ENCODE measurements at regions not wholly inside any gene's neighbourhood (a gene's known extent, or its start where the extent isn't known, plus 50 kb on each side); places are given as distances from the start of the nearest gene placed in this dataset.

DNA sequence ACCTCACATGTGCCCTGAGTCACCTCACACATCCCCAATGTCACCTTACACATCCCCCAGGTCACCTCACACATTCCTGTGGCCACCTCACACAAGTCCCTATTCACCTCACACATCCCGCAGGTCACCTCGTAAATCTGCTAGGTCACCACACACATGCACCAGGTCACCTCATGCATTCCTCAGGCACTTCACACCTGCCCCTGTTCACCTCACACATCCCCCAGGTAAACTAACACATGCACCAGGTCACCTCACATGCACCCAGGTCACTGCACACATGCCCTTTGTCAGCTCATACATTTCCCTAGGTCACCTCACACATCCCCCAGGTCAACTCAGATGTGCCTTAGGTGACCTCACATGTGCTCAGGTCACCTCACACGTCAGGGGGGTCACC lies 639.8 kb downstream of the TMEM121 start:
- TF ChIP-seq SIN3A (conservative IDR thresholded peaks at IDR 0.05 in 1 of 2, IDR thresholded peaks at IDR 0.05 in 1 of 2; ENCODE audit: low read depth in 1 of 2, low read length in 2 of 2), result no peak
- no peak for TF ChIP-seq POLR2A (IDR thresholded peaks at IDR 0.05; ENCODE audit: control extremely low read depth in 1 of 2, low read depth in 2 of 2, low read length in 2 of 2)
- TF ChIP-seq GABPA (IDR thresholded peaks at IDR 0.05; ENCODE audit: borderline replicate concordance, insufficient read depth, low read length), result no peak
- TF ChIP-seq, protein P1, sequence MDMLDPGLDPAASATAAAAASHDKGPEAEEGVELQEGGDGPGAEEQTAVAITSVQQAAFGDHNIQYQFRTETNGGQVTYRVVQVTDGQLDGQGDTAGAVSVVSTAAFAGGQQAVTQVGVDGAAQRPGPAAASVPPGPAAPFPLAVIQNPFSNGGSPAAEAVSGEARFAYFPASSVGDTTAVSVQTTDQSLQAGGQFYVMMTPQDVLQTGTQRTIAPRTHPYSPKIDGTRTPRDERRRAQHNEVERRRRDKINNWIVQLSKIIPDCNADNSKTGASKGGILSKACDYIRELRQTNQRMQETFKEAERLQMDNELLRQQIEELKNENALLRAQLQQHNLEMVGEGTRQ (IDR thresholded peaks at IDR 0.05; ENCODE audit: low read length), result no peak
- no peak for TF ChIP-seq ZNF274 (IDR thresholded peaks at IDR 0.05; ENCODE audit: borderline replicate concordance, extremely low read depth, low read length)

Data from H1 (cell line).